ENCODE measurements at regions not wholly inside any gene's neighbourhood (a gene's known extent, or its start where the extent isn't known, plus 50 kb on each side); places are given as distances from the start of the nearest gene placed in this dataset.

DNA sequence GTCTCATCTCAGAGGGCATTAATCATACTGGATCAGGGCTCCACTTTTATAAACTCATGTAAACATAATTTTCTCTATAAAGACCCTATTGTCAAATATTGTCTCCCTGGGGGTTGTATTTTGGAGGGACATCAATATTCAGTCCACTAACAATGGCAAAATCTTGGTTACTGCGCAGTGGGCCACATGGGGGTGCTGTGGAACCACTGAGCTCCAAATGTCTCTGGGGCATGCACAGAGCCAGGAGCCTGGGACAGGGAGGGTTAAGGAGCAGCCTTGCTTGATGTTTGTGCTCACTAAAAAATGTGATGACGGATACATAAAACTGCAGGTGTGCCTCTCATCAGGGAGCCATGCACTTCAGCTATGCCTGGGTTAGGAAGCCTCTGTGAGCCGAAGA lies 62.1 kb upstream of the PRSS58 start:
- no peaks in the 10 kb centered on the region for H3K4me1 ChIP-seq (replicated peaks in 1 of 2)
- no peak for TF ChIP-seq POLR2A (IDR thresholded peaks at IDR 0.05)
- no peak for TF ChIP-seq CTCF (IDR thresholded peaks at IDR 0.05)
- intact Hi-C loops (cut with DNase I) = no loop called here
- WGBS, 4 donors = 34 to 52% (median 43%) methylated on average over 3 of the region's 3 CpGs
- no peaks in the 10 kb centered on the region for H3K9me3 ChIP-seq (replicated peaks in 1 of 3)
- no peak overlapping the region for H3K27ac ChIP-seq
- DNase-seq = no peak
- no peaks in the 10 kb centered on the region for H3K27me3 ChIP-seq
- H3K4me3 ChIP-seq = no peak overlapping the region
- H3K36me3 ChIP-seq (replicated peaks in 1 of 2) = no peaks in the 10 kb centered on the region

- no peak for TF ChIP-seq POLR2A (IDR thresholded peaks at IDR 0.05)
- TF ChIP-seq CTCF (IDR thresholded peaks at IDR 0.05) = no peak
- no peak for DNase-seq
- Histone ChIP-seq H3K4me3 (no peak overlapping the region), H3K9me3 (replicated peaks in 1 of 3) (no peaks in the 10 kb centered on the region), H3K27ac (no peak overlapping the region), H3K36me3 (replicated peaks in 1 of 2) (no peaks in the 10 kb centered on the region), H3K27me3 (no peaks in the 10 kb centered on the region), H3K4me1 (replicated peaks in 1 of 2) (no peaks in the 10 kb centered on the region)
- intact Hi-C loops (cut with DNase I) = no loop called here
Measured at GRCh38 chr7:142314281-142314680, 56.4 kb upstream of the PRSS58 start.

GRCh38 chr7:142313528-142313927 lies 55.7 kb upstream of the PRSS58 start:
- 47 to 65% (median 52%) methylated on average over 6 to 11 of the region's 11 CpGs for WGBS, 4 donors
- no peak for DNase-seq

DNA sequence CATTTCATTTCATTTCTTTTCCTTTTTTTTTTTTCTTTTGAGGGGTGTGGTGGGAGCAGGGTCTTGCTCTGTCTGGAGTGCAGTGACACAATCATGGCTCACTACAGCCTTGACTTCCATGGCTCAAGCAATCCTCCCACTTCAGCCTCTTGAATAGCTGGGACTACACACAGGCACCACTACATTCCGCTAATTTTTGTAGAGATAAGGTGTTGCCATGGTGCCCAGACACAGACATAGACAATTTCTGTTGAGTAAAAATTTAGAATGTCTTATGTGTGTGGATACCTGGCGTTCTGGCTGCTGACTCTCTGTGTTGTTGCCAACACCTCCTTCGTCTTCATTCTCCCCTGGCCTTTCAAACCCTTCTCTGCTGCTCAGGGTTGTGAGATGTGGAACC lies 54.0 kb upstream of the PRSS58 start:
- WGBS, 4 donors = 58 to 73% (median 61%) methylated on average over 3 of the region's 3 CpGs
- TF ChIP-seq POLR2A (IDR thresholded peaks at IDR 0.05) (no peak), CTCF (IDR thresholded peaks at IDR 0.05) (no peak)
- no peaks in the 10 kb centered on the region for H3K36me3 ChIP-seq (replicated peaks in 1 of 2)
- H3K4me3 ChIP-seq = no peak overlapping the region
- no peaks in the 10 kb centered on the region for H3K27me3 ChIP-seq
- no peaks in the 10 kb centered on the region for H3K9me3 ChIP-seq (replicated peaks in 1 of 3)
- no peaks in the 10 kb centered on the region for H3K4me1 ChIP-seq (replicated peaks in 1 of 2)
- DNase-seq = no peak
- intact Hi-C loops (cut with DNase I) = no loop called here
- no peak overlapping the region for H3K27ac ChIP-seq

More at GRCh38 chr7:142313528-142313927, 55.7 kb upstream of the PRSS58 start:
- H3K4me3 ChIP-seq = no peak overlapping the region
- intact Hi-C loops (cut with DNase I) = no loop called here
- no peaks in the 10 kb centered on the region for H3K36me3 ChIP-seq (replicated peaks in 1 of 2)
- H3K27me3 ChIP-seq = no peaks in the 10 kb centered on the region
- no peak for TF ChIP-seq POLR2A (IDR thresholded peaks at IDR 0.05)
- no peak for TF ChIP-seq CTCF (IDR thresholded peaks at IDR 0.05)
- H3K9me3 ChIP-seq (replicated peaks in 1 of 3) = no peaks in the 10 kb centered on the region
- H3K4me1 ChIP-seq (replicated peaks in 1 of 2) = no peaks in the 10 kb centered on the region
- H3K27ac ChIP-seq = no peak overlapping the region
